Epithelial cell of proximal tubule (primary cell): ENCODE measurements at regions not wholly inside any gene's neighbourhood (a gene's known extent, or its start where the extent isn't known, plus 50 kb on each side); places are given as distances from the start of the nearest gene placed in this dataset.

Experiments used
- DNase-seq: peaks from one replicate; pipeline ENCODE4 v3.0.0-alpha.2; 2011; ENCODE audit warnings: low read depth
- H3K4me3 ChIP-seq: 2 replicates; pipeline ENCODE4 v1.5.1; 2011; ENCODE audit warnings: low read depth, mild to moderate bottlenecking, low read length
- CTCF ChIP-seq: conservative IDR thresholded peaks from 2 replicates; pipeline ENCODE4 v1.5.1; 2012; ENCODE audit warnings: low read depth, mild to moderate bottlenecking, low read length

DNA sequence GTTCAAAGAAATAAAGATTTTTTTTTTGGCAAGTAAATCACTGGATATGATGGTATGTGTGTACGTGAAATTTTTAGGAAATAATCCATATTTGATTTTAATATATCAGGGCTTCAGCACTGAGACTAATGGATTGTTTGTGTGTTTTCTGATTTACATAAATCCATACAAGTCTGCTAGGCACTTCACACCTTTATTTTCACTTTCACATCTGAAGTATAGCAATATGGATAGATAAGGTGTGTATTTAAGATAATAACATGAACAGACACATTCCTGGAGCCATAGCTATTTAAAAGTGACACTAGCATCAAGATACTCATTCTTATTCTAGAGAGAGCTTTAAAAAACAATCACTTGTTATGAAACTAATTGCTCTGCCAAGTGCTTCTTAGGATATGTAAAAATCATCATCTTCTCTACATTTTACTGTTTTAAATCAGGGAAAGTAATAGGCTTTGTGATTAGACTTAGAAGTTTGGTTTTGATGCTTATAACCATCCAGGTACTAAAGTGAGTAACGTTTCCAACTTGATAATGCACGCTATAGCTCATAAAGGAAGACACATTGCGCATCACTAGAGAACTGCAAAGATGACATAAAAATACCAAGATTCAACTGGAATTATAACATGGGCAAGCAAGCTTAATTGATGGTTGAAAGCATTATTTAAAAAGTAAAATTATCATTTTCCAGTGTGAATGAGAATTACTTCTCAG, 208.9 kb downstream of the ZEB2 start:
- no peak for DNase-seq
- H3K4me3 ChIP-seq, result no peak overlapping the region
- TF ChIP-seq CTCF, result no peak

DNA sequence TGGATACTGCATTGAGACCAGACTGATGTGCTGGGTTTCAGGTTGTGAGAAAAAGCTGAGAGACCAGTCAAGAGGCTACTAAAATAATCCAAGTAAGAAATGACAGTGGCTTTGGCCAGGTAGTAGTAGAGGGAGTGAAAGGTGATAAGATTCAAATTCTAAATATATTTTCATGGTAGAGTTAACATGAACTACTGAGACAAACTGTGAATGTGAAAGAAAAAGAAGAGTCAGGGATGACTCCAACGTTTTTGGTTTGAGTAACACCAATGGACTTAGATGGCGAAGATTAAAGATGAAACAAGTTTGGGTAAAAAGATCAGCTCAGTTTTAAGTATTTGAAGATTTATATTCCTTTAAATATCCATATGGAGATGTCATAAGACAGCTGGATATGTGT, 209.4 kb downstream of the ZEB2 start:
- TF ChIP-seq CTCF, result no peak
- no peak overlapping the region for H3K4me3 ChIP-seq
- no peak for DNase-seq

DNA sequence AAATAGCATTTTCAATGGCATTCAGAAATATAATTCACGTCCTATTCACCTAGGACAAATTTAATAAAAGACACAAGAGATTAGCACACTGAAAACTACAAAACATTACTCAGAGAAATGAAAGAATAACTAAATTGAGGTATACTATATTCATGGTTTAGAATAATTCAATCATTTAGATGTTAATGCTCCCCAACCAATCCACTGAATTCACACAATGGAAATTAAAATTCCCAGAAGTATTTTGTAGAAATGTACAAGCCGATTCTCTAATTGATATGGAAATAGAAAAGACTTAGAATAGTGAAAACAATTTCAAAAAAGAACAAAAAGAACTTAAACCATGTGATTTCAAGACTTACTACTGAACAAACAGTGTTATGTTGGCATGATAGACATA, 212.2 kb downstream of the ZEB2 start:
- DNase-seq, result no peak
- H3K4me3 ChIP-seq, result no peak overlapping the region
- TF ChIP-seq CTCF, result no peak

- TF ChIP-seq CTCF, result no peak
- no peak overlapping the region for H3K4me3 ChIP-seq
- DNase-seq, result no peak
Measured at GRCh38 chr2:144304202-144304601, 215.7 kb downstream of the ZEB2 start.

DNA sequence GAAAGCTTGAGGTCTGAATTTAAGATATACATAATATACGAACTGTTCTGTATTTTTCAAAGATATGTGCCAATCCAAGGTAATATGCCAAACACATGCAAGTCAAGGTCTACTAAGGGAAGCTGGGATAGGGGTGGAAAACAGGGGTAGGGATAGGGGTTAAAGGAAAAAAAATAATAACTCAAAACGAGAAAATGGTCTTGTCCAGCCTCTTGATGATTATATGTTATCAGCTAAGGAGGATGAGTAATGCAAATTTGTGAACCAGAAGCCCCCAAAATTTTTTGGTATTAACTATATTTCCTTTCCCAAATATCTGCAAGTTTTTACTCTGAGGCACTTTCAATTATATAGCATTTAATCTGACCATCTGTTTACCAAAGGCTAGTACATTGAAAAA, 219.3 kb downstream of the ZEB2 start:
- H3K4me3 ChIP-seq, result no peak overlapping the region
- DNase-seq, result no peak
- TF ChIP-seq CTCF, result no peak

DNA sequence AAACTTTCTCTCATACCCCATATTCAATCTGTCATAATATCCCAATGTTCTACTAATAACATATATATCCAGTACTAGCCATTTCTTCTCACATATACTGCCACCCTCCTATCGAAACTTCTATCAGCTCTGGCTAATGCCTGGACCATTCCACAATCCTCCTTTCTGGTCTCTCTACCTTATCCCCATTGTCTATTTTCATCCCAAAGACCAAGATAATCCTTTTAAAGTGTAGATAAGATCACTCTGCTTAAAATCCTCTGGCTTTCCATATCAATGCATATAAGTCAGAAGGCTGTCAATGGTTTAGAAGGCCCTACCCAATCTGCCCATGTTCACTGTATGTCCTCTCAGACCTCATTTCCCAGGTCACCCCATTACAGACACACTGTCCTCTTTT, 229.6 kb downstream of the ZEB2 start:
- DNase-seq, result no peak
- H3K4me3 ChIP-seq, result no peak overlapping the region
- TF ChIP-seq CTCF, result no peak

- no peak for TF ChIP-seq CTCF
- no peak overlapping the region for H3K4me3 ChIP-seq
- DNase-seq, result no peak
Measured at GRCh38 chr2:144288438-144288837, 231.5 kb downstream of the ZEB2 start.
